ENCODE measurements at regions not wholly inside any gene's neighbourhood (a gene's known extent, or its start where the extent isn't known, plus 50 kb on each side); places are given as distances from the start of the nearest gene placed in this dataset.

DNA sequence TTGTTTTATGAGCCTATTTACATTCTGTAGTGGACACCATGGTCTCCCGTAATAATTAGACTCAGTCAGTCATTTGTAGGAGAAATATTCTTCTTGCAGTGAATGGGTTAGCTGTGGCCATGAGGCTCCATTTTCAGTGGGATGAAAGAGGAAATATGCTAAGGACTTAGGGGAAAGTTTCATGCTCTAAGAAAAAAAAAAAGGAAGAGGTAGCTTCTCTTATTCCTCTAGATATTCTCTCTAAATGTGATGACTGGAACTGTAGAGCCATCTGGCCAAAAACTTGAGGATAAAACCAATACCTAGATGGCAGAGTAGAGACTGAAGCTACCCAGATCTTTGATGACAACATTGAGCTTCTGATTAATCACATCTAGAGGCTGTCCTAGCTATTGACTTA is 75.8 kb upstream of the SESN3 start:
- no peaks in the 10 kb centered on the region for H3K9me3 Mint-ChIP-seq
- no peak overlapping the region for H3K27ac Mint-ChIP-seq
- ATAC-seq (no peak), DNase-seq (no peak)
- H3K4me3 Mint-ChIP-seq = no peak overlapping the region
- intact Hi-C loops (cut with micrococcal nuclease) = no loop called here
- no peaks in the 10 kb centered on the region for H3K36me3 Mint-ChIP-seq (ENCODE audit: low read depth)
- POLR2A ChIA-PET = no interaction called here
- CTCF ChIA-PET = interaction anchor here (0.8 to 1.7 kb wide), 4 partner anchors 10 to 398 kb away, joined by 3 to 5 read pairs (median 4); no protein-coding TSS in a partner anchor
- TF ChIP-seq, protein P1, sequence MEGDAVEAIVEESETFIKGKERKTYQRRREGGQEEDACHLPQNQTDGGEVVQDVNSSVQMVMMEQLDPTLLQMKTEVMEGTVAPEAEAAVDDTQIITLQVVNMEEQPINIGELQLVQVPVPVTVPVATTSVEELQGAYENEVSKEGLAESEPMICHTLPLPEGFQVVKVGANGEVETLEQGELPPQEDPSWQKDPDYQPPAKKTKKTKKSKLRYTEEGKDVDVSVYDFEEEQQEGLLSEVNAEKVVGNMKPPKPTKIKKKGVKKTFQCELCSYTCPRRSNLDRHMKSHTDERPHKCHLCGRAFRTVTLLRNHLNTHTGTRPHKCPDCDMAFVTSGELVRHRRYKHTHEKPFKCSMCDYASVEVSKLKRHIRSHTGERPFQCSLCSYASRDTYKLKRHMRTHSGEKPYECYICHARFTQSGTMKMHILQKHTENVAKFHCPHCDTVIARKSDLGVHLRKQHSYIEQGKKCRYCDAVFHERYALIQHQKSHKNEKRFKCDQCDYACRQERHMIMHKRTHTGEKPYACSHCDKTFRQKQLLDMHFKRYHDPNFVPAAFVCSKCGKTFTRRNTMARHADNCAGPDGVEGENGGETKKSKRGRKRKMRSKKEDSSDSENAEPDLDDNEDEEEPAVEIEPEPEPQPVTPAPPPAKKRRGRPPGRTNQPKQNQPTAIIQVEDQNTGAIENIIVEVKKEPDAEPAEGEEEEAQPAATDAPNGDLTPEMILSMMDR (IDR thresholded peaks at IDR 0.05) = no peak
- peaks cover 4% of the 10 kb centered on the region for H3K4me1 Mint-ChIP-seq (ENCODE audit: low read depth)
- no peaks in the 10 kb centered on the region for H3K27me3 Mint-ChIP-seq

DNA sequence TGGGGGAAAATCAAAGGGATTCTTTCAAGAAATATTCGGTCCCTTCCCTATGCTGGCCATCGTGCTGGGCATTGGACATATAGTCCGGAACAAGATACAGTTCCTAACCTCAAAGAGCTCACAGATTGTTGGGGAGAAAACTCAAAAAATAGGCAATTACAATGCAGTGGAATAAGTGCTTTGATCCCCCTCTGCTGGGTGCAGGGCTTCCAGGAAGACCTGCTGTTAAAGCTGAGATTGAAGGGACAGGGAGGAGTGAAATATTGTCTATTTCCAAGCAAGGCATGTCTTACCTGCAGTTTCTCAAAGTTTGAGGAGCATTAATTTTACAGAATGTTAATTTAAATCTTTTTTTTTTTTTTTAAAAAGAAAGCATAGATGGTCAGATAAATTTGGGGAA is 75.1 kb upstream of the SESN3 start:
- Mint-ChIP-seq H3K4me3 (no peak overlapping the region), H3K27me3 (no peaks in the 10 kb centered on the region), H3K36me3 (ENCODE audit: low read depth) (no peaks in the 10 kb centered on the region), H3K9me3 (no peaks in the 10 kb centered on the region), H3K27ac (no peak overlapping the region), H3K4me1 (ENCODE audit: low read depth) (peaks cover 4% of the 10 kb centered on the region)
- TF ChIP-seq, protein P1 (IDR thresholded peaks at IDR 0.05) = no peak
- intact Hi-C loops (cut with micrococcal nuclease) = no loop called here
- ChIA-PET POLR2A (interaction anchor here (0.6 kb wide), 1 partner anchor 201 kb away, joined by 3 read pairs; no protein-coding TSS in a partner anchor), CTCF (interaction anchor here (0.8 to 1.7 kb wide), 4 partner anchors 10 to 399 kb away, joined by 3 to 5 read pairs (median 4); no protein-coding TSS in a partner anchor)
- DNase-seq = no peak
- ATAC-seq = no peak

DNA sequence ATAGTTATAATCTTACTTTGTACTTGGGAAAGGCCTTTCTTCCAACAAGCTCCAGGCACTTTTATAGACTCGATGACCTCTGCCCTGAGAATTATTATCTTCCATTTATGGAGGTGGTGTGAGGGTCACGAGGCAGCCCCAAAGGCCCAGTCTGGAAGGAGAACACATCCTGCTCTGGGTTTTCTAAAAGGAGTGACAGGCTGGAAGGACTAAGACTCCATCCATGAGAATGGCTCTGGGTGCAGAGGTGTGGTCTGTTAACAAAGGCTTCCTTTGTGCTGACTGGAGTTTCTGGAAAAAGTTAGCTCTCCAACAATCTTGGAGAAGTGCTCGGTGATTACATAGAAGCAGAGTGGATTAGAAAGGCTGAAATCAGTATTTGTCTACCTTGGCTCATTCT is 74.7 kb upstream of the SESN3 start:
- no peak overlapping the region for H3K27ac Mint-ChIP-seq
- POLR2A ChIA-PET = interaction anchor here (0.6 kb wide), 1 partner anchor 201 kb away, joined by 3 read pairs; no protein-coding TSS in a partner anchor

DNA sequence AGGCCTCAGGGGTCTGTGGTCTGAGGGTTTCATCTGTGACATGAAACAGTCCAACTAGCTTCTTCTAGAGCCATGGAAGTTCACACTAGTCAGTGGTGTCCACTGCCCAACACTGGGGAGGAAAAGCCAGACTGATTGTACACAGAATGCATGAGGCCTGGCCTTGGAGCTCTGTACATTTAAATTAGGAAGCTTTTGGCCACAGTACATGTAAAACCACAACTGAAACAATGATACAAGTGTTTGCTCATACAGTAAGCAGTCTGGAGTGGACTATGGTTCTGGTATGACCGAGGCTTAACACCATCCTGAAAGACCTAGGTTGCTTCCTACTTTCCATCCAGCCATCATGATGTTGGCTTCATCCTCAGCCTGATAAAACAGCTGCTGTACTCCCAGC is 73.8 kb upstream of the SESN3 start:
- no peak for DNase-seq
- H3K4me3 Mint-ChIP-seq = no peak overlapping the region
- H3K27me3 Mint-ChIP-seq = no peaks in the 10 kb centered on the region
- no peak for ATAC-seq
- peaks cover 4% of the 10 kb centered on the region for H3K4me1 Mint-ChIP-seq (ENCODE audit: low read depth)
- intact Hi-C loops (cut with micrococcal nuclease) = no loop called here
- H3K27ac Mint-ChIP-seq = no peak overlapping the region
- ChIA-PET CTCF (interaction anchor here (0.6 kb wide), 1 partner anchor 150 kb away, joined by 4 read pairs; no protein-coding TSS in a partner anchor), POLR2A (no interaction called here)
- no peaks in the 10 kb centered on the region for H3K9me3 Mint-ChIP-seq
- TF ChIP-seq, protein P1 (IDR thresholded peaks at IDR 0.05) = no peak
- H3K36me3 Mint-ChIP-seq (ENCODE audit: low read depth) = no peaks in the 10 kb centered on the region

More for the DNA sequence above, 74.7 kb upstream of the SESN3 start:
- H3K9me3 Mint-ChIP-seq = no peaks in the 10 kb centered on the region
- no peak for DNase-seq
- no peak for ATAC-seq
- TF ChIP-seq, protein P1 (IDR thresholded peaks at IDR 0.05) = no peak
- H3K27me3 Mint-ChIP-seq = no peaks in the 10 kb centered on the region
- no peaks in the 10 kb centered on the region for H3K36me3 Mint-ChIP-seq (ENCODE audit: low read depth)
- CTCF ChIA-PET = interaction anchor here (1.4 to 1.6 kb wide), 2 partner anchors 9 to 15 kb away, joined by 3 to 5 read pairs; no protein-coding TSS in a partner anchor
- H3K4me1 Mint-ChIP-seq (ENCODE audit: low read depth) = peaks cover 4% of the 10 kb centered on the region
- intact Hi-C loops (cut with micrococcal nuclease) = no loop called here
- no peak overlapping the region for H3K4me3 Mint-ChIP-seq

DNA sequence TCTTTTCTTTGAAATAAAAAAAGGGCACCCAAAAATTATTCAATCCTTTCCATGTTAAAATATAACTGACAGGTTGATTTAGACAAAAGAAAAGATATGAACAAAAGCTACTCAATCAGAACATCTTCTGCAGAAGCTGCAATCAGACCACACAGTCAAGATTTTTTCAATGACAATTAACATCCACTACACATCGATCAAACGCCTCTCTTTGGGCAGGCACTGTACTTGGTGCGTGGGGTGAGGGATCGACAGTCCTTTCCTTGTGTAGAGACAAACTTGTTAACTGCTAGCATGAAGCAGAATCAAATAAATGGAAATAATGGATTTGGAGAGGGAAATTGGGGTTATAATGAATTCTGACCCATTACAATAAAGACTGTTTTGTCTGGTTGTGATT is 71.2 kb upstream of the SESN3 start:
- CTCF ChIA-PET = no interaction called here
- H3K4me3 Mint-ChIP-seq = no peak overlapping the region
- POLR2A ChIA-PET = no interaction called here
- TF ChIP-seq, protein P1 (IDR thresholded peaks at IDR 0.05) = no peak
- no peak for ATAC-seq
- no peak overlapping the region for H3K27ac Mint-ChIP-seq
- H3K27me3 Mint-ChIP-seq = no peaks in the 10 kb centered on the region
- peaks cover 22% of the 10 kb centered on the region for H3K4me1 Mint-ChIP-seq (ENCODE audit: low read depth)
- H3K36me3 Mint-ChIP-seq (ENCODE audit: low read depth) = no peaks in the 10 kb centered on the region
- intact Hi-C loops (cut with micrococcal nuclease) = no loop called here
- H3K9me3 Mint-ChIP-seq = no peaks in the 10 kb centered on the region
- DNase-seq = no peak
